RWPE2 (cell line): ENCODE measurements at regions not wholly inside any gene's neighbourhood (a gene's known extent, or its start where the extent isn't known, plus 50 kb on each side); places are given as distances from the start of the nearest gene placed in this dataset.

Experiments
- ATAC-seq: fragments of 200-7000 bp; cut with Tn5 transposase; 3 replicates; pipeline ENCODE4 v1.9.1; 2021; ENCODE audit warnings: low read depth
- DNase-seq: peaks from one replicate; pipeline ENCODE4 v3.0.0-alpha.2; 2020; ENCODE audit warnings: low spot score
- H3K27ac ChIP-seq: fragments of 450-650 bp; 2 replicates; pipeline ENCODE4 v1.5.1; 2017; ENCODE audit warnings: mild to moderate bottlenecking; ENCODE audit not compliant: poor library complexity, severe bottlenecking
- H3K27me3 ChIP-seq: fragments of 250-450 bp; sonication (Bioruptor Pico); 2 replicates; pipeline ENCODE4 v1.5.1; 2021; ENCODE audit warnings: mild to moderate bottlenecking, moderate library complexity; ENCODE audit not compliant: insufficient read depth, poor library complexity, severe bottlenecking
- H3K36me3 ChIP-seq: fragments of 250-450 bp; sonication (Bioruptor Pico); 2 replicates; pipeline ENCODE4 v1.5.1; 2020; ENCODE audit warnings: low read depth, mild to moderate bottlenecking, moderate library complexity
- H3K4me1 ChIP-seq: fragments of 250-450 bp; sonication (Bioruptor Pico); 2 replicates; pipeline ENCODE4 v1.5.1; 2021; ENCODE audit warnings: mild to moderate bottlenecking, moderate library complexity; ENCODE audit not compliant: insufficient read depth, poor library complexity, severe bottlenecking
- H3K4me3 ChIP-seq: fragments of 250-450 bp; sonication (Bioruptor Pico); 2 replicates; pipeline ENCODE4 v1.5.1; 2021; ENCODE audit warnings: mild to moderate bottlenecking, moderate library complexity; ENCODE audit not compliant: severe bottlenecking
- H3K9me3 ChIP-seq: fragments of 250-450 bp; sonication (Bioruptor Pico); 2 replicates; pipeline ENCODE4 v1.5.1; 2021; ENCODE audit warnings: mild to moderate bottlenecking, moderate library complexity; ENCODE audit not compliant: severe bottlenecking
- CTCF ChIP-seq: fragments of 450-650 bp; IDR thresholded peaks from one replicate; pipeline ENCODE4 v1.5.1; 2017; ENCODE audit warnings: mild to moderate bottlenecking, moderate library complexity; ENCODE audit not compliant: poor library complexity, severe bottlenecking

GRCh38 chr11:97943493-97943892 is 1077.3 kb upstream of the CNTN5 start:
- Histone ChIP-seq H3K27me3 (peaks cover 3% of the 10 kb centered on the region), H3K27ac (no peak overlapping the region), H3K4me1 (no peaks in the 10 kb centered on the region), H3K4me3 (no peak overlapping the region), H3K36me3 (no peaks in the 10 kb centered on the region), H3K9me3 (no peaks in the 10 kb centered on the region)
- TF ChIP-seq CTCF, result peak; percentile 31
- ATAC-seq, result no peak
- DNase-seq, result no peak

- H3K27ac ChIP-seq, result no peak overlapping the region
- no peaks in the 10 kb centered on the region for H3K36me3 ChIP-seq
- ATAC-seq (no peak), DNase-seq (no peak)
- no peaks in the 10 kb centered on the region for H3K9me3 ChIP-seq
- H3K27me3 ChIP-seq, result peaks cover 3% of the 10 kb centered on the region
- TF ChIP-seq CTCF, result no peak
- no peak overlapping the region for H3K4me3 ChIP-seq
- no peaks in the 10 kb centered on the region for H3K4me1 ChIP-seq
These were observed 1072.0 kb upstream of the CNTN5 start for GRCh38 chr11:97948793-97949192.

- H3K4me1 ChIP-seq, result no peaks in the 10 kb centered on the region
- no peak for TF ChIP-seq CTCF
- H3K4me3 ChIP-seq, result no peak overlapping the region
- no peaks in the 10 kb centered on the region for H3K27me3 ChIP-seq
- ATAC-seq (no peak), DNase-seq (no peak)
- no peak overlapping the region for H3K27ac ChIP-seq
- H3K9me3 ChIP-seq, result no peaks in the 10 kb centered on the region
- H3K36me3 ChIP-seq, result no peaks in the 10 kb centered on the region; the same call in 1 of the 2 replicates
These were observed 1065.2 kb upstream of the CNTN5 start for GRCh38 chr11:97955595-97955994.

- Histone ChIP-seq H3K27ac (no peak overlapping the region), H3K36me3 (no peaks in the 10 kb centered on the region; the same call in 1 of the 2 replicates), H3K9me3 (no peaks in the 10 kb centered on the region), H3K4me3 (no peak overlapping the region), H3K4me1 (no peaks in the 10 kb centered on the region), H3K27me3 (no peaks in the 10 kb centered on the region)
- no peak for TF ChIP-seq CTCF
- ATAC-seq (no peak), DNase-seq (no peak)
These were observed 1063.8 kb upstream of the CNTN5 start for GRCh38 chr11:97956904-97957303.

- H3K9me3 ChIP-seq, result no peaks in the 10 kb centered on the region
- no peak overlapping the region for H3K27ac ChIP-seq
- no peaks in the 10 kb centered on the region; the same call in 1 of the 2 replicates for H3K36me3 ChIP-seq
- DNase-seq (no peak), ATAC-seq (peak; percentile 15; the same call in 1 of the 3 replicates)
- no peak overlapping the region for H3K4me3 ChIP-seq
- no peak for TF ChIP-seq CTCF
- peaks cover 14% of the 10 kb centered on the region for H3K4me1 ChIP-seq
- H3K27me3 ChIP-seq, result no peaks in the 10 kb centered on the region
These were observed 1059.3 kb upstream of the CNTN5 start for GRCh38 chr11:97961431-97961830.
